SK-N-SH treated with all-trans-retinoic acid at 6 μM for 48 hours (cell line): ENCODE measurements at regions not wholly inside any gene's neighbourhood (a gene's known extent, or its start where the extent isn't known, plus 50 kb on each side); places are given as distances from the start of the nearest gene placed in this dataset.

Experiments
- ARNTL ChIP-seq: fragments of 450-650 bp; formaldehyde crosslinking; IDR thresholded peaks from 2 replicates; pipeline ENCODE4 v1.5.0; 2020; ENCODE audit warnings: low read depth, mild to moderate bottlenecking, moderate library complexity, borderline replicate concordance
- OSR1 ChIP-seq: fragments of 250-450 bp; sonication (Bioruptor Pico); IDR thresholded peaks from 2 replicates; pipeline ENCODE4 v1.8.0; 2022; ENCODE audit warnings: moderate library complexity, mild to moderate bottlenecking, inconsistent platforms
- PATZ1 ChIP-seq: fragments of 250-450 bp; sonication (Bioruptor Pico); IDR thresholded peaks from 2 replicates; pipeline ENCODE4 v1.8.0; 2020; ENCODE audit warnings: mild to moderate bottlenecking, moderate library complexity, borderline replicate concordance
- PPARA ChIP-seq: fragments of 250-450 bp; sonication (Bioruptor Pico); IDR thresholded peaks from 2 replicates; pipeline ENCODE4 v1.5.0; 2020; ENCODE audit warnings: mild to moderate bottlenecking, borderline replicate concordance
- RARB ChIP-seq: fragments of 250-450 bp; sonication (Bioruptor Pico); IDR thresholded peaks from 2 replicates; pipeline ENCODE4 v1.8.0; 2021; ENCODE audit warnings: mild to moderate bottlenecking, moderate library complexity
- ZC3H10 ChIP-seq: fragments of 250-450 bp; sonication (Bioruptor Pico); IDR thresholded peaks from 2 replicates; pipeline ENCODE4 v1.5.1; 2021; ENCODE audit warnings: mild to moderate bottlenecking, moderate library complexity
- ZFP3 ChIP-seq: fragments of 250-450 bp; sonication (Bioruptor Pico); IDR thresholded peaks from 2 replicates; pipeline ENCODE4 v1.5.0; 2020; ENCODE audit warnings: mild to moderate bottlenecking, moderate library complexity
- ZFP30 ChIP-seq: fragments of 450-650 bp; formaldehyde crosslinking; IDR thresholded peaks from 2 replicates; pipeline ENCODE4 v1.5.0; 2022; ENCODE audit warnings: mild to moderate bottlenecking, moderate library complexity
- TF ChIP-seq, protein P1 (sequence below): fragments of 250-450 bp; sonication (Bioruptor Pico); IDR thresholded peaks from 2 replicates; pipeline ENCODE4 v1.5.0; 2020; ENCODE audit warnings: mild to moderate bottlenecking, moderate library complexity
- TF ChIP-seq, protein P2 (sequence below): fragments of 250-450 bp; sonication (Bioruptor Pico); IDR thresholded peaks from 2 replicates; pipeline ENCODE4 v1.5.1; 2020; ENCODE audit warnings: low read depth, mild to moderate bottlenecking, moderate library complexity

DNA sequence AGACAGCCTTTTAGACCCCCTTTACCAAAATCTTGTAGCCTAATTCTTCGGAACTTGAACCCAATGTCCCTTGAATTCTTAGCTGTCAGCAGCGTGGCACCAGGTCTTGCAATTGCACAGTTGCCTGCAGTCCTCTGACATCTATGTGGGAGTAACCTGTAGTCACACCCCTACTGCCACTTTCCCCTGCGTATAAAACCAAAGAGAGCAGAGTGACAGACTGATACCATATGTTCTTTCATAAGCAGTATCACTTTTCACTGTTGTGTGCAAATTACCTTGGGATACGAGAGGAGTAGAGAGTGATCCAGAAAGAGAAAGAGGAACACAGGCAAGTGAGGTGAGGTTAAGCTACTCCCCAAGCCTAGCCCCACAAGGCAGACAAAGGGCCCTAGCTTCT lies 364.3 kb upstream of the ADAMTSL1 start:
- TF ChIP-seq PATZ1 (no peak), ZFP30 (CRISPR knock-in tag) (no peak), ZFP3 (CRISPR knock-in tag) (no peak), PPARA (CRISPR knock-in tag) (no peak), RARB (no peak), ZC3H10 (CRISPR knock-in tag) (no peak), OSR1 (CRISPR knock-in tag) (no peak), ARNTL (CRISPR knock-in tag) (no peak)
- TF ChIP-seq, protein P1, sequence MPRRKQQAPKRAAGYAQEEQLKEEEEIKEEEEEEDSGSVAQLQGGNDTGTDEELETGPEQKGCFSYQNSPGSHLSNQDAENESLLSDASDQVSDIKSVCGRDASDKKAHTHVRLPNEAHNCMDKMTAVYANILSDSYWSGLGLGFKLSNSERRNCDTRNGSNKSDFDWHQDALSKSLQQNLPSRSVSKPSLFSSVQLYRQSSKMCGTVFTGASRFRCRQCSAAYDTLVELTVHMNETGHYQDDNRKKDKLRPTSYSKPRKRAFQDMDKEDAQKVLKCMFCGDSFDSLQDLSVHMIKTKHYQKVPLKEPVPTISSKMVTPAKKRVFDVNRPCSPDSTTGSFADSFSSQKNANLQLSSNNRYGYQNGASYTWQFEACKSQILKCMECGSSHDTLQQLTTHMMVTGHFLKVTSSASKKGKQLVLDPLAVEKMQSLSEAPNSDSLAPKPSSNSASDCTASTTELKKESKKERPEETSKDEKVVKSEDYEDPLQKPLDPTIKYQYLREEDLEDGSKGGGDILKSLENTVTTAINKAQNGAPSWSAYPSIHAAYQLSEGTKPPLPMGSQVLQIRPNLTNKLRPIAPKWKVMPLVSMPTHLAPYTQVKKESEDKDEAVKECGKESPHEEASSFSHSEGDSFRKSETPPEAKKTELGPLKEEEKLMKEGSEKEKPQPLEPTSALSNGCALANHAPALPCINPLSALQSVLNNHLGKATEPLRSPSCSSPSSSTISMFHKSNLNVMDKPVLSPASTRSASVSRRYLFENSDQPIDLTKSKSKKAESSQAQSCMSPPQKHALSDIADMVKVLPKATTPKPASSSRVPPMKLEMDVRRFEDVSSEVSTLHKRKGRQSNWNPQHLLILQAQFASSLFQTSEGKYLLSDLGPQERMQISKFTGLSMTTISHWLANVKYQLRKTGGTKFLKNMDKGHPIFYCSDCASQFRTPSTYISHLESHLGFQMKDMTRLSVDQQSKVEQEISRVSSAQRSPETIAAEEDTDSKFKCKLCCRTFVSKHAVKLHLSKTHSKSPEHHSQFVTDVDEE (CRISPR knock-in tag), result no peak
- TF ChIP-seq, protein P2, sequence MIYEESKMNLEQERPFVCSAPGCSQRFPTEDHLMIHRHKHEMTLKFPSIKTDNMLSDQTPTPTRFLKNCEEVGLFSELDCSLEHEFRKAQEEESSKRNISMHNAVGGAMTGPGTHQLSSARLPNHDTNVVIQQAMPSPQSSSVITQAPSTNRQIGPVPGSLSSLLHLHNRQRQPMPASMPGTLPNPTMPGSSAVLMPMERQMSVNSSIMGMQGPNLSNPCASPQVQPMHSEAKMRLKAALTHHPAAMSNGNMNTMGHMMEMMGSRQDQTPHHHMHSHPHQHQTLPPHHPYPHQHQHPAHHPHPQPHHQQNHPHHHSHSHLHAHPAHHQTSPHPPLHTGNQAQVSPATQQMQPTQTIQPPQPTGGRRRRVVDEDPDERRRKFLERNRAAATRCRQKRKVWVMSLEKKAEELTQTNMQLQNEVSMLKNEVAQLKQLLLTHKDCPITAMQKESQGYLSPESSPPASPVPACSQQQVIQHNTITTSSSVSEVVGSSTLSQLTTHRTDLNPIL (CRISPR knock-in tag), result no peak
